Right atrium auricular region (tissue), 2 donors: ENCODE measurements at regions not wholly inside any gene's neighbourhood (a gene's known extent, or its start where the extent isn't known, plus 50 kb on each side); places are given as distances from the start of the nearest gene placed in this dataset.

Source experiments
- DNase-seq: peaks from one replicate; pipeline ENCODE4 v3.0.0-alpha.2; 2019; ENCODE audit warnings: low spot score
- H3K27ac ChIP-seq, 2 donors: fragments of 200-600 bp; sonication (generic); 1 replicate in 1 of 2; 2 replicates in 1 of 2; pipeline ENCODE4 v1.5.1; 2016 to 2019
- H3K27me3 ChIP-seq, 2 donors: fragments of 200-600 bp; sonication (generic); one replicate each; pipeline versions ENCODE4 v1.5.1 to v1.6.0; 2017 to 2019
- H3K36me3 ChIP-seq: fragments of 200-600 bp; sonication (generic); one replicate; pipeline ENCODE4 v1.5.1; 2016
- H3K4me1 ChIP-seq, 2 donors: fragments of 200-600 bp; sonication (generic); one replicate each; pipeline versions ENCODE4 v1.5.1 to v1.6.0; 2017 to 2019
- H3K4me3 ChIP-seq, 2 donors: fragments of 200-600 bp; sonication (generic); 1 replicate in 1 of 2; 2 replicates in 1 of 2; pipeline ENCODE4 v1.5.1; 2017 to 2019; ENCODE audit warnings: mild to moderate bottlenecking in 1 of 2, moderate library complexity in 1 of 2
- H3K9me3 ChIP-seq, 2 donors: fragments of 200-600 bp; sonication (generic); one replicate each; pipeline ENCODE4 v1.5.1; 2019
- TF ChIP-seq, protein P1 (sequence below), 2 donors: fragments of 200-600 bp; sonication (generic); IDR thresholded peaks; one replicate each; pipeline ENCODE4 v1.5.1; 2019; ENCODE audit warnings: antibody characterized with exemption in 2 of 2

DNA sequence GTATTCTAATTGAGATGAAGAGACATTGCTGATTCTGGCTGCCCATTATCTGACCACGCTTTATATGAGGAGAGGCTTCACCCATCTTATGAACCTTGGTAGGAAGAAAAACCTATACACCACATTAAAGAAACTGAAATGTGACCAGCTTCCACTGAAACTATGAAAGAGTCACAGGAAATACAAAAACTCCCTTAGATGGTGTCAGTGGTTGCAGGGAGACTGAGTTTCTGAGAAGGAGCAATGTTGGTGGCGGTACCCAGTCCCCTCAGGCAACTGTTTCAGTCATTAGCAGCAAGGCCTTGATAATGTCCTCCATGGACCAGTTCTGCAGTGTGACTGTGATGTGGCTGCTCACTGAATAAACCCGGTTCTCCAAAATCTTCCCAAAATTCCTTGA is 110.5 kb upstream of the FTMT start:
- Histone ChIP-seq H3K4me3 (no peak overlapping the region), H3K4me1 (no peaks in the 10 kb centered on the region), H3K36me3 (no peaks in the 10 kb centered on the region), H3K27ac (no peak overlapping the region), H3K9me3 (no peaks in the 10 kb centered on the region), H3K27me3 (no peaks in the 10 kb centered on the region)
- no peak for DNase-seq
- TF ChIP-seq, protein P1, sequence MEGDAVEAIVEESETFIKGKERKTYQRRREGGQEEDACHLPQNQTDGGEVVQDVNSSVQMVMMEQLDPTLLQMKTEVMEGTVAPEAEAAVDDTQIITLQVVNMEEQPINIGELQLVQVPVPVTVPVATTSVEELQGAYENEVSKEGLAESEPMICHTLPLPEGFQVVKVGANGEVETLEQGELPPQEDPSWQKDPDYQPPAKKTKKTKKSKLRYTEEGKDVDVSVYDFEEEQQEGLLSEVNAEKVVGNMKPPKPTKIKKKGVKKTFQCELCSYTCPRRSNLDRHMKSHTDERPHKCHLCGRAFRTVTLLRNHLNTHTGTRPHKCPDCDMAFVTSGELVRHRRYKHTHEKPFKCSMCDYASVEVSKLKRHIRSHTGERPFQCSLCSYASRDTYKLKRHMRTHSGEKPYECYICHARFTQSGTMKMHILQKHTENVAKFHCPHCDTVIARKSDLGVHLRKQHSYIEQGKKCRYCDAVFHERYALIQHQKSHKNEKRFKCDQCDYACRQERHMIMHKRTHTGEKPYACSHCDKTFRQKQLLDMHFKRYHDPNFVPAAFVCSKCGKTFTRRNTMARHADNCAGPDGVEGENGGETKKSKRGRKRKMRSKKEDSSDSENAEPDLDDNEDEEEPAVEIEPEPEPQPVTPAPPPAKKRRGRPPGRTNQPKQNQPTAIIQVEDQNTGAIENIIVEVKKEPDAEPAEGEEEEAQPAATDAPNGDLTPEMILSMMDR (IDR thresholded peaks at IDR 0.05), result no peak

DNA sequence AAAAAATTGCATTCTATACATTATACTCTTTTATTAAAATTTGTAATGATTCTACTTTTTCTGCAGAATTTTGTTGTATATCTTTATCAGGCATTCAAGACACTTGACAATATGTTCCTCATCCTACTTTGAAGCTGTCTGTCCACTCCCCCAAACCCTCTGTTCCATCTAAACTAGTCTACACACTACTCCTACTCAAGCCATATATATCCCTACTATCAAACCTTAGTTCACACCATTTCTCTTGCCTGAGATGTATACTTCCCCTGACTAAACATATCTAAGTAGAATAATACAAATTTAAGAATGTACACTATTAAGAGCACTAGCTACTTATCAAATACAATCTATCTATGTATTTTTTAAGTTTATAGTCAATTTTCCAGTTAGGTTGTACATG is 107.1 kb upstream of the FTMT start:
- Histone ChIP-seq H3K4me1 (no peaks in the 10 kb centered on the region), H3K27ac (no peak overlapping the region), H3K27me3 (no peaks in the 10 kb centered on the region), H3K36me3 (no peaks in the 10 kb centered on the region), H3K4me3 (no peak overlapping the region), H3K9me3 (no peaks in the 10 kb centered on the region)
- TF ChIP-seq, protein P1 (IDR thresholded peaks at IDR 0.05), result no peak
- no peak for DNase-seq

DNA sequence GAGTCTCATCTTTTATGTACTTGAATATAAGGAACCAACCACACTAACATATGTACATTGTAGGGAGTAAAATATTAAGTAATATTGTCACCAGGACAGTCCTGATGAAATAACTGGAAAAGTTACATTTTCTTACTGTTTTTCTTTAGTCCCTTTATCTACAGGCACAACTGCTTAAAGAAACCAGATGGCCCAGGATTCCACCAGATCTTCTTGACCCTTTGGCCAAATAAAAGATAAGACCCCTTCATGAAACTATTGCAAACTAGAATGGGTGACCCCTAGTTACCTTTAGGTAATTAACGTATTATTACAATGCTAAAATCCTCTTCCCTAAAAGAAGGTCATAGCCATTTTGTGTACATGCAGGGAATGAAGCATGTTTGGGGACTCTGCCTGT is 106.3 kb upstream of the FTMT start:
- H3K36me3 ChIP-seq, result no peaks in the 10 kb centered on the region
- H3K27me3 ChIP-seq, result no peaks in the 10 kb centered on the region
- no peak for DNase-seq
- H3K4me1 ChIP-seq, result no peaks in the 10 kb centered on the region
- TF ChIP-seq, protein P1 (IDR thresholded peaks at IDR 0.05), result no peak
- H3K4me3 ChIP-seq, result no peak overlapping the region
- no peak overlapping the region for H3K27ac ChIP-seq
- no peaks in the 10 kb centered on the region for H3K9me3 ChIP-seq

DNA sequence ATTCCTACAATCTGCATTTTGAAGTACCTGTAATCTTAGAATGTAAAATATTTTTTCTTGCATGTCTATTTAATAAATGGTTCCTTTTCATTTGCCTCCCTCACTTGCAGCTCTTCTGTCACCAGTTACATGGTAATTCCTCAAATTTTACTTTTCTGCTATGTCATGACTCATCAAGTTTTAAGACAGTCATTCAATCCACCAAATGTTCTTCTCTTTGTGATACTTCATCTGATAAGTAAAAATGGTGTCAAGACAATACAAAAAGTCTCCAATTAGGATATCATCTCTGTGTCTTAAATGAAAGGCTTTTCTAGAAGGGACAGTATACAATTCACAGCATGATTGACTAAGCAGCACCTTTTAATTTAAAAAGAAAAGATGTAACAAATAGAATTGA is 104.9 kb upstream of the FTMT start:
- H3K36me3 ChIP-seq, result no peaks in the 10 kb centered on the region
- no peaks in the 10 kb centered on the region for H3K4me1 ChIP-seq
- H3K27ac ChIP-seq, result no peak overlapping the region
- H3K4me3 ChIP-seq, result no peak overlapping the region
- DNase-seq, result no peak
- no peaks in the 10 kb centered on the region for H3K27me3 ChIP-seq
- no peaks in the 10 kb centered on the region for H3K9me3 ChIP-seq
- TF ChIP-seq, protein P1 (IDR thresholded peaks at IDR 0.05), result no peak

DNA sequence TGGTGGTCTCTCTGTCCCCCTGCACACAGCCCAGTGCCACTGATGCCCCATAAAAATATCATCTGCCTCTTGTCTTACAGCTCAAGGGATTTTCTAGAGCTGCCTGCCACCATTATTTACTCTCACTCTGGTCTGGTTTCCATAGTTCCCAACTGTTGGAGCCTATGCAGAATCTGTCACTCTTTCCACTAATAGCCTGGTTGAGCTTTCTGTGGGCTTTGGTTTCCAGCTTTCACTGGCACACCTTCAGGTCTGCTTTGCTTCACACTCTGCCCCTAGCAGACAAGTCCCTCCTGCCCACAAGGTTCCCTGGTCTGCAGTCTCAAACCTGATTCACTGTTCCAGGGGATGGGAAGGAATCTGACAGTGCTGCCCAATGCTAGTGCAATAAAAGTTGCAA is 103.0 kb upstream of the FTMT start:
- H3K27me3 ChIP-seq, result no peaks in the 10 kb centered on the region
- H3K36me3 ChIP-seq, result no peaks in the 10 kb centered on the region
- no peak for DNase-seq
- TF ChIP-seq, protein P1 (IDR thresholded peaks at IDR 0.05), result no peak
- no peaks in the 10 kb centered on the region for H3K9me3 ChIP-seq
- no peaks in the 10 kb centered on the region for H3K4me1 ChIP-seq
- H3K4me3 ChIP-seq, result no peak overlapping the region
- no peak overlapping the region for H3K27ac ChIP-seq

DNA sequence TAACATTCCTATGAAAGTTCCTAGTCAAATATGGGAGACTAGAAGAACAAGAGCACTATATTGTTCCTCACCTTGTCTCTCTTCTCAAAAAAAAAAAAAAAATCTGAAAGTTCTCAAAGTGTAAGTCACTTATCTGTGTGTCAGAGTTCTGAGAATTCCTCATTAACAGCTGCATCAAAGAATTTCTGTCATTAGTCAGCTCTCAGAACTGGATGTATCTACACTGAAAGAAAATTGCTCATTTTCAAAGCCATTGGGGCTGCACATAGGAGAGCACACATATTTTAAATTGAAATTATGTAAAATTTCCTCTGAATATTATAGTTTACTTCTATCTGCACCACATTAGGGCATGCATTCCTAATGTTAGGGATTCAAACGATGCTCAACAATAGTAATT is 99.5 kb upstream of the FTMT start:
- H3K4me1 ChIP-seq, result no peaks in the 10 kb centered on the region
- H3K27me3 ChIP-seq, result no peaks in the 10 kb centered on the region
- H3K27ac ChIP-seq, result no peak overlapping the region
- no peaks in the 10 kb centered on the region for H3K9me3 ChIP-seq
- TF ChIP-seq, protein P1 (IDR thresholded peaks at IDR 0.05), result no peak
- no peak overlapping the region for H3K4me3 ChIP-seq
- no peak for DNase-seq
- no peaks in the 10 kb centered on the region for H3K36me3 ChIP-seq
